WTC11 (cell line): ENCODE measurements at regions not wholly inside any gene's neighbourhood (a gene's known extent, or its start where the extent isn't known, plus 50 kb on each side); places are given as distances from the start of the nearest gene placed in this dataset.

Source experiments
- CREM ChIP-seq: sonication (generic); formaldehyde crosslinking; IDR thresholded peaks from 2 replicates; pipeline ENCODE4 v1.8.1; 2022; ENCODE audit warnings: mild to moderate bottlenecking, missing genetic modification reagents, moderate library complexity
- GTF2I ChIP-seq: fragments of 250-450 bp; sonication (Bioruptor Pico); conservative IDR thresholded peaks from 2 replicates; pipeline ENCODE4 v1.4.0; 2021; ENCODE audit warnings: mild to moderate bottlenecking
- HMGA2 ChIP-seq: fragments of 250-450 bp; sonication (Bioruptor Pico); IDR thresholded peaks from 2 replicates; pipeline ENCODE4 v1.4.0; 2021; ENCODE audit warnings: mild to moderate bottlenecking, moderate library complexity
- NR1H2 ChIP-seq: sonication (generic); formaldehyde crosslinking; IDR thresholded peaks from 2 replicates; pipeline ENCODE4 v1.9.0; 2021; ENCODE audit warnings: mild to moderate bottlenecking, moderate library complexity, missing genetic modification reagents
- ZNF138 ChIP-seq: sonication (generic); formaldehyde crosslinking; conservative IDR thresholded peaks from 2 replicates; pipeline ENCODE4 v1.8.1; 2022; ENCODE audit warnings: mild to moderate bottlenecking, moderate library complexity, missing genetic modification reagents
- TF ChIP-seq, protein P1 (sequence below): fragments of 200-600 bp; IDR thresholded peaks from 2 replicates; pipeline ENCODE4 v1.8.0; 2022; ENCODE audit warnings: antibody characterized with exemption
- TF ChIP-seq, protein P2 (sequence below): sonication (generic); formaldehyde crosslinking; IDR thresholded peaks from 2 replicates; pipeline ENCODE4 v1.8.1; 2023; ENCODE audit warnings: mild to moderate bottlenecking, missing genetic modification reagents
- TF ChIP-seq, protein P3 (sequence below): sonication (generic); formaldehyde crosslinking; IDR thresholded peaks from 2 replicates; pipeline ENCODE4 v1.8.0; 2022; ENCODE audit warnings: mild to moderate bottlenecking, missing genetic modification reagents

DNA sequence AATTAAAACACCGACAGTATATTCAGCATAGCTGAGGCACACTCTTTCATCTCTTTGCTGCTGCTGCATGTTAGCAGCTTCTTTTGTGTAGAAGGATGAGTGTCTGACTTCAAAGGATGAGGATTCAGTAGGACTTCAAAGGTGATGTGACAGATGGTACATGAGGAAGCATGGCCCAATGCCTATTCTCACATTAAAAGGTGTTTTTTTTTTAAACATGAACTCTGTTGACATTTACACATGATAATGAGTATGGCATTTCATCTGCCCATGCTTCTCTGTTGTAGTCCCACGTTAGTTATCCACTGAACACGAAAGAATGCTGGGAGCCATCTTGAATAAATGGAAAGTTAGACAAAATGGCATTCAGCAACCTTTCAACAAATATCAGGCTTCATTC is 1950.8 kb upstream of the PIK3C3 start:
- TF ChIP-seq, protein P1, sequence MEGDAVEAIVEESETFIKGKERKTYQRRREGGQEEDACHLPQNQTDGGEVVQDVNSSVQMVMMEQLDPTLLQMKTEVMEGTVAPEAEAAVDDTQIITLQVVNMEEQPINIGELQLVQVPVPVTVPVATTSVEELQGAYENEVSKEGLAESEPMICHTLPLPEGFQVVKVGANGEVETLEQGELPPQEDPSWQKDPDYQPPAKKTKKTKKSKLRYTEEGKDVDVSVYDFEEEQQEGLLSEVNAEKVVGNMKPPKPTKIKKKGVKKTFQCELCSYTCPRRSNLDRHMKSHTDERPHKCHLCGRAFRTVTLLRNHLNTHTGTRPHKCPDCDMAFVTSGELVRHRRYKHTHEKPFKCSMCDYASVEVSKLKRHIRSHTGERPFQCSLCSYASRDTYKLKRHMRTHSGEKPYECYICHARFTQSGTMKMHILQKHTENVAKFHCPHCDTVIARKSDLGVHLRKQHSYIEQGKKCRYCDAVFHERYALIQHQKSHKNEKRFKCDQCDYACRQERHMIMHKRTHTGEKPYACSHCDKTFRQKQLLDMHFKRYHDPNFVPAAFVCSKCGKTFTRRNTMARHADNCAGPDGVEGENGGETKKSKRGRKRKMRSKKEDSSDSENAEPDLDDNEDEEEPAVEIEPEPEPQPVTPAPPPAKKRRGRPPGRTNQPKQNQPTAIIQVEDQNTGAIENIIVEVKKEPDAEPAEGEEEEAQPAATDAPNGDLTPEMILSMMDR: no peak
- no peak for TF ChIP-seq GTF2I
- TF ChIP-seq, protein P2, sequence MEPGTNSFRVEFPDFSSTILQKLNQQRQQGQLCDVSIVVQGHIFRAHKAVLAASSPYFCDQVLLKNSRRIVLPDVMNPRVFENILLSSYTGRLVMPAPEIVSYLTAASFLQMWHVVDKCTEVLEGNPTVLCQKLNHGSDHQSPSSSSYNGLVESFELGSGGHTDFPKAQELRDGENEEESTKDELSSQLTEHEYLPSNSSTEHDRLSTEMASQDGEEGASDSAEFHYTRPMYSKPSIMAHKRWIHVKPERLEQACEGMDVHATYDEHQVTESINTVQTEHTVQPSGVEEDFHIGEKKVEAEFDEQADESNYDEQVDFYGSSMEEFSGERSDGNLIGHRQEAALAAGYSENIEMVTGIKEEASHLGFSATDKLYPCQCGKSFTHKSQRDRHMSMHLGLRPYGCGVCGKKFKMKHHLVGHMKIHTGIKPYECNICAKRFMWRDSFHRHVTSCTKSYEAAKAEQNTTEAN (CRISPR knock-in tag): no peak
- no peak for TF ChIP-seq ZNF138 (CRISPR knock-in tag)
- TF ChIP-seq, protein P3, sequence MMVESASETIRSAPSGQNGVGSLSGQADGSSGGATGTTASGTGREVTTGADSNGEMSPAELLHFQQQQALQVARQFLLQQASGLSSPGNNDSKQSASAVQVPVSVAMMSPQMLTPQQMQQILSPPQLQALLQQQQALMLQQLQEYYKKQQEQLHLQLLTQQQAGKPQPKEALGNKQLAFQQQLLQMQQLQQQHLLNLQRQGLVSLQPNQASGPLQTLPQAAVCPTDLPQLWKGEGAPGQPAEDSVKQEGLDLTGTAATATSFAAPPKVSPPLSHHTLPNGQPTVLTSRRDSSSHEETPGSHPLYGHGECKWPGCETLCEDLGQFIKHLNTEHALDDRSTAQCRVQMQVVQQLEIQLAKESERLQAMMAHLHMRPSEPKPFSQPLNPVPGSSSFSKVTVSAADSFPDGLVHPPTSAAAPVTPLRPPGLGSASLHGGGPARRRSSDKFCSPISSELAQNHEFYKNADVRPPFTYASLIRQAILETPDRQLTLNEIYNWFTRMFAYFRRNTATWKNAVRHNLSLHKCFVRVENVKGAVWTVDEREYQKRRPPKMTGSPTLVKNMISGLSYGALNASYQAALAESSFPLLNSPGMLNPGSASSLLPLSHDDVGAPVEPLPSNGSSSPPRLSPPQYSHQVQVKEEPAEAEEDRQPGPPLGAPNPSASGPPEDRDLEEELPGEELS: no peak
- TF ChIP-seq NR1H2 (CRISPR knock-in tag): no peak
- TF ChIP-seq CREM (CRISPR knock-in tag): no peak
- TF ChIP-seq HMGA2: no peak
